NCI-H2196 (cell line): ENCODE measurements at regions not wholly inside any gene's neighbourhood (a gene's known extent, or its start where the extent isn't known, plus 50 kb on each side); places are given as distances from the start of the nearest gene placed in this dataset.
A peak's percentile ranks its signal among the peaks of the same experiment; 100 is the strongest.
"Not testable (repeated sequence)": the region's sequence is repeated elsewhere in the genome, so short reads cannot be mapped to it uniquely, and the experiment has no call there.

ENCODE experiments used
- DNase-seq: peaks from one replicate; lab custom pipeline; 2025; ENCODE audit not compliant: unreplicated experiment; lab: John Stamatoyannopoulos, UW

DNA sequence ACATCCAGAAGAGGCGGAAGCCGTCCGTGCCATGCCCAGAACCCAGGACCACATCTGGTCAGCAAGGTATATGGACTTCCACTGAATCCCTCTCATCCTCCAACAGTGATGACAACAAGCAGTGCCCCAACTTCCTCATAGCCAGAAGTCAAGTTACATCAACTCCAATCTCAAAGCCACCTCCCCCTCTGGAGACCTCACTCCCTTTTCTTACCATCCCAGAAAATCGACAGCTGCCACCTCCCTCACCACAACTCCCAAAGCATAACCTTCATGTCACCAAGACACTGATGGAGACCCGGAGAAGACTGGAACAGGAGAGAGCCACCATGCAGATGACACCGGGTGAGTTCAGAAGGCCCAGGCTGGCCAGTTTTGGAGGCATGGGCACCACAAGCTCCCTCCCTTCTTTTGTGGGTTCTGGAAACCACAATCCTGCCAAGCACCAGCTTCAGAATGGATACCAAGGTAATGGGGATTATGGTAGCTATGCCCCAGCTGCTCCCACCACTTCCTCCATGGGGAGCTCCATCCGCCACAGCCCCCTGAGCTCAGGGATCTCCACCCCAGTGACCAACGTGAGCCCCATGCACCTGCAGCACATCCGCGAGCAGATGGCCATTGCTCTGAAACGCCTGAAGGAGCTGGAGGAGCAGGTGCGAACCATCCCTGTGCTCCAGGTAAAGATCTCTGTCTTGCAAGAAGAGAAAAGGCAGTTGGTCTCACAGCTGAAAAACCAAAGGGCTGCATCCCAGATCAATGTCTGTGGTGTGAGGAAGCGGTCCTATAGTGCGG lies 130.3 kb upstream of the DMRT1 start:
- DNase-seq: no peak

DNA sequence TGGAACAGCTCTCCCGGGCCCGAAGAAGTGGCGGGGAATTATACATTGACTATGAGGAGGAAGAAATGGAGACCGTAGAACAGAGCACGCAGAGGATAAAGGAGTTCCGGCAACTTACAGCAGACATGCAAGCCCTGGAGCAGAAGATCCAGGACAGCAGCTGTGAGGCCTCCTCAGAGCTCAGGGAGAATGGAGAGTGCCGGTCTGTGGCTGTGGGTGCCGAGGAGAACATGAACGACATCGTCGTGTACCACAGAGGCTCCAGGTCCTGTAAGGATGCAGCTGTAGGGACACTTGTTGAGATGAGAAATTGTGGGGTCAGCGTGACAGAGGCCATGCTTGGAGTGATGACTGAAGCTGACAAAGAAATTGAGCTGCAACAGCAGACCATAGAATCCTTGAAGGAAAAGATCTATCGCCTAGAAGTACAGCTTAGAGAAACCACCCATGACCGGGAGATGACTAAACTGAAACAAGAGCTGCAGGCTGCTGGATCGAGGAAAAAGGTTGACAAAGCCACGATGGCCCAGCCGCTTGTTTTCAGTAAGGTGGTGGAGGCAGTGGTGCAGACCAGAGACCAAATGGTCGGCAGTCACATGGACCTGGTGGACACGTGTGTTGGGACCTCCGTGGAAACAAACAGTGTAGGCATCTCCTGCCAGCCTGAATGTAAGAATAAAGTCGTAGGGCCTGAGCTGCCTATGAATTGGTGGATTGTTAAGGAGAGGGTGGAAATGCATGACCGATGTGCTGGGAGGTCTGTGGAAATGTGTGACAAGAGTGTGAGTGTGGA lies 129.5 kb upstream of the DMRT1 start:
- DNase-seq: no peak

- no peak for DNase-seq
Observed at GRCh38 chr9:712643-713042, 128.9 kb upstream of the DMRT1 start.

DNA sequence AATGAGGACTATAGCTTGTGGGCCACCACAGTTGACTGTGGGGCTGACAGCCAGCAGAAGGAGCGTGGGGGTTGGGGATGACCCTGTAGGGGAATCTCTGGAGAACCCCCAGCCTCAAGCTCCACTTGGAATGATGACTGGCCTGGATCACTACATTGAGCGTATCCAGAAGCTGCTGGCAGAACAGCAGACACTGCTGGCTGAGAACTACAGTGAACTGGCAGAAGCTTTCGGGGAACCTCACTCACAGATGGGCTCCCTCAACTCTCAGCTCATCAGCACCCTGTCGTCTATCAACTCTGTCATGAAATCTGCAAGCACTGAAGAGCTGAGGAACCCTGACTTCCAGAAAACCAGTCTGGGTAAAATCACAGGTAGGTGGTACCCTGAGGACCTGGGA lies 128.4 kb upstream of the DMRT1 start:
- DNase-seq: no peak

- DNase-seq: no peak
Observed at GRCh38 chr9:714675-715074, 126.8 kb upstream of the DMRT1 start.

- no peak for DNase-seq
Observed at GRCh38 chr9:715300-715699, 126.2 kb upstream of the DMRT1 start.

DNA sequence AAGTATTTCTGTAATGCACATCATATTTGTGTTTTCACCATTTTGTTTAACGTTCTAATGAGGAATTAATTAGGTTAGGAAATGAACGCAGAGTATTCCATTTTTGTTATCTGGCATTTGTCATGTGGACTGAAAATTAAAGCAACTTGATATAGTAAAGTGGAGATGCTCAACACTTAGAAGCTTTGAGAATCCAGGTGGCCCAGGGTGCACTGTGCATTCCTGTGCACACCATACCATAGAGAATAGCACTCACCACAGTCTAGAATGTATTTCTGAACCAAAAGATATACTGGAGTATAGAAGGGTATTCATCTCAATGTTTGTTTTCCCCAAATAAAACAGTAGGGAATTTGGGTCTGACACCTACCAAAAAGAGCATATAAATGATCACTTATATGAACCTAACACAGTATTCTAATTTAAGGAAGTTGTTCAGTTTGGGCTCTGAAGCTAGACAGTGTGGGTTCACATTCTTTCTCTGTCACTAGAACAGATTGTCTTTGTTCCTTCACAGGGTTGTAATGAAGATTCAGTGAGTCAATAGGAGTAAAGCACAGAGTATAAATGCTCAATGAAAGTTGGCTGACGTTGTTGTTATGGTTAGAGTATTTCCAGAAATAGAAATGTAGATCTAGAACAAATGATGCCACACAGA lies 125.6 kb upstream of the DMRT1 start:
- DNase-seq: no peak

DNA sequence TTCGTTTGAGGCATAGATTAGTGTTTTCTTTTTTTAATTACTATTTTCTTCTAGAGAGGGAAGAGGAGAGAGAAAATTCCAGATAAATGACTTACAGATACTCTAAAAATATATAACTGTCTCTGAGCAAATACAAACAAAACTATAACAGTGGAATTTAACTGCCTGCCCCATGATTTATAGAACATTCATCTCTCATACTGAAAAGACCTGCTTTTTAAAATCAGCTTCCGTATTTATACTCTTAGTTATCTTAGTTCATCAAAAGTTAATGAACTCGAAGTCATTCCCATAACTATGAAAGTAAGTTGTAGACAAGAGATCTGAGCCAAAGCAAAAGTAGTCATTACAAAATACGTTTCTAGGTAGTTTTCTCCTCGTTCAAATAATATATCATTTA lies 123.8 kb upstream of the DMRT1 start:
- DNase-seq: no peak

DNA sequence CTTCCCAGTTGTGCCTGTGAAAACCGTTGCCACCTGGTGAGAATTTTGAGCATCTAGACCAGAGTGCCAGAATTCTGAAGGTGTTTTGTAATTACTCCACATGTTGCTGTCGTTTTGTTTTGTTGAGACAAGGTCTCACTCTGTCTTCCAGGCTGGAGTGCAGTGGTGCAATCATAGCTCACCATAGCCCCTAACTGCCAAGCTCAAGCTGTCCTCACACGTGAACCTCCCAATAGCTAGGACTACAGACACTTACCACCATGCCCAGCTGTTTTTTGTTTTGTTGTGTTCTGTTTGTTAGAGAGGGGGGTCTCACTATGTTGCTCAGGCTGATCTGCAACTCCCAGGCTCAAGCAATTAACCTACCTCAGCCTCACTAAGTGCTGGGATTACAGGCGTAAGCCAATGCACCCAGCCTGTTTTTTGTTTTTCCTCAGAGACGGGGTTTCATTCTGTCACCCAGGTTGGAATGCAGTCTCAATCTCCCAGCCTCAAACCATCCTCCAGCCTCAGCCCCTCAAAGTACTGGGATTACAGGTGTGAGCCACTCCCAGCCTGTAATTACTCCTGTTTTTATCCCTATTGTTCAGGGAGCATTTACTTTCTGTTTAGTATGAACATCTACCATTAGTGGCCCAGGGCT lies 121.1 kb upstream of the DMRT1 start:
- DNase-seq: no peak

GRCh38 chr9:722388-722980 lies 119.0 kb upstream of the DMRT1 start:
- DNase-seq: no peak

- DNase-seq: not testable (repeated sequence)
Observed at GRCh38 chr9:724461-724860, 117.0 kb upstream of the DMRT1 start.

- no peak for DNase-seq
Observed at GRCh38 chr9:726005-726404, 115.5 kb upstream of the DMRT1 start.

DNA sequence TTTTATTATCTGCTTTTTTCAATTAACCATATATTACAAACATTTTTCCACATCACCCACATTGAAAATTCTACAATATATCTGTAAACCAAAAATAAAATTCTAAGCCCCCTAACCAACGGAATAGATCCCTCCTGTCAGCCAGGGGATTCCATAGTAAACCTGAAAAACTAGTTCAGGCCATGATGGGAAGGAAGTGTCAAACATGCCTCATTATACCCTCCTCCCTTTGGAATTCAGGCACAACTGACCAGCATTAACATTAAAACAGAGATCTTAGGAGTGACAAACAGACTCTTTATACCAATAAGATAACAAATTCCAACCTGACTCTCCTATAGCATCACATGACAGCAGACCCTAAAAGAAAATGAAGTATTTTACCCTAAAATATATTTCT lies 113.7 kb upstream of the DMRT1 start:
- no peak for DNase-seq

GRCh38 chr9:728535-728934 lies 113.0 kb upstream of the DMRT1 start:
- DNase-seq: no peak

DNA sequence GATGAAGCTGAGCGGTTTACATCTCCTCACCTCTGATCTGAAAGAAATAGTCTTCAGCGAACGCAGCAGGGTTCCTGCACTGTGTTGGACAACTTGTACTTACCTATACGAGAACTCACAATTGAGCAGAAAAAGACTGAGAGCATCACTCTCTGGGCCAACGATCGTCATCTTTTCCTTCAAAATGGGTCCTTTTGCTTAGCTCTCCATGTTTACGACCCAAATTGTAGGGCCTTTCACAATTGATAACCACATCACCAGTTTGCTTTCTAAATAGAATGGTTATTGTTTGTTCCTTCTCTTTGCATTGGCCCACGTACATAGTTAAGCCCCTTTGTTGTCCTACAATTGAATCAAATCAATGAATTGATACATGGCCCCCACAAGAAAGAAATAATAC lies 110.0 kb upstream of the DMRT1 start:
- no peak for DNase-seq

GRCh38 chr9:734831-735511 lies 106.5 kb upstream of the DMRT1 start:
- DNase-seq: no peak

GRCh38 chr9:737400-738120 lies 103.9 kb upstream of the DMRT1 start:
- DNase-seq: no peak

- peak; percentile 53 for DNase-seq
Observed at GRCh38 chr9:738209-738915, 103.1 kb upstream of the DMRT1 start.

GRCh38 chr9:739362-739761 lies 102.1 kb upstream of the DMRT1 start:
- no peak for DNase-seq
